Subcutaneous abdominal adipose tissue (tissue), 5 donors: ENCODE measurements at regions not wholly inside any gene's neighbourhood (a gene's known extent, or its start where the extent isn't known, plus 50 kb on each side); places are given as distances from the start of the nearest gene placed in this dataset.

Experiments
- H3K27ac ChIP-seq: one replicate; pipeline ENCODE4 v1.7.0; 2013; ENCODE audit warnings: low read depth, mild to moderate bottlenecking, inconsistent platforms, low read length, moderate library complexity
- H3K27me3 ChIP-seq, 5 donors: one replicate each; pipeline ENCODE4 v1.7.0; 2013; ENCODE audit warnings: low read length in 5 of 5, inconsistent platforms in 1 of 5; ENCODE audit not compliant: control insufficient read depth in 5 of 5, insufficient read depth in 4 of 5
- H3K36me3 ChIP-seq, 5 donors: one replicate each; pipeline ENCODE4 v1.7.0; 2013; ENCODE audit warnings: low read length in 5 of 5; ENCODE audit not compliant: control insufficient read depth in 5 of 5, insufficient read depth in 5 of 5
- H3K4me1 ChIP-seq, 5 donors: one replicate each; pipeline ENCODE4 v1.7.0; 2013; ENCODE audit warnings: low read length in 5 of 5, mild to moderate bottlenecking in 3 of 5, moderate library complexity in 1 of 5; ENCODE audit not compliant: control insufficient read depth in 5 of 5, insufficient read depth in 5 of 5
- H3K4me3 ChIP-seq, 5 donors: one replicate each; pipeline ENCODE4 v1.7.0; 2013; ENCODE audit warnings: low read length in 5 of 5, low read depth in 1 of 5
- H3K9ac ChIP-seq, 5 donors: one replicate each; pipeline ENCODE4 v1.7.0; 2013; ENCODE audit warnings: low read length in 5 of 5, mild to moderate bottlenecking in 4 of 5, moderate library complexity in 3 of 5
- H3K9me3 ChIP-seq, 5 donors: one replicate each; pipeline ENCODE4 v1.7.0; 2013; ENCODE audit warnings: low read length in 5 of 5; ENCODE audit not compliant: control insufficient read depth in 5 of 5
- donor health status: healthy.
- donor health status: healthy.
- donor health status: healthy.
- donor health status: healthy.
- donor health status: healthy.

DNA sequence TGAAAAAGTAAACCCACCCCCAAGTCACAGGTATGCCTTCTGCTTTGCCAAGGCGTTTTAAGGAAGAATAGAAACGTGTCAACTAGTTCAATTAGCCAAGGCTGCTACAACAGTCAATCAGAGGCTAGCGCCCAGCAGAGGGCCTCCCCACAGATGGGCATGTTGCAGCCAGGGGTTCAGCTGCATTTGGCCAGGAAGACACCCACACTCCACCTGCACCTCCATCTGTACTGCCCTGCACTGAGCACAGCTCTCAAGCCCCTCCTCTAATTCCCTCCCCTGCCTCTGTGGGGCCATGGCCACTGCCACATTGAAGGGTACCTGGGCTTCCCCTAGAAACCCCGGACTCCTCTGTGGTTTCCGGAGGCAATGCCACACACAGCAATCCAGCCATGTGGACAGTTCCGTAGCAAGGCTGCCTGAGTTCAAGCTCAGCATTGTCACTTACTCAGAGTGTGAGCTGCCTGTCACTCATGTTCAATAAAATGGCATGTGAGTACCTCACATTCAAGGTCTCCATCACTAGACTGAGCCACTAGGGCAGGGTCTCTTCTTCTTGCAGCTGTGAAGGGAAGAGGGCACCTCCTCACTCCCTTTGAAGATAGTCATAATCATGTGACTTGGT lies 248.4 kb downstream of the IRX2 start:
- Histone ChIP-seq H3K4me1 (no peaks in the 10 kb centered on the region), H3K9ac (no peak overlapping the region), H3K27ac (no peak overlapping the region), H3K4me3 (no peak overlapping the region), H3K27me3 (no peaks in the 10 kb centered on the region), H3K36me3 (no peaks in the 10 kb centered on the region), H3K9me3 (peaks cover 5 to 29% (median 20%) of the 10 kb centered on the region in 5 donors)

- H3K9ac ChIP-seq, result no peak overlapping the region
- no peaks in the 10 kb centered on the region for H3K4me1 ChIP-seq
- peaks cover 5 to 29% (median 20%) of the 10 kb centered on the region in 5 donors for H3K9me3 ChIP-seq
- H3K27me3 ChIP-seq, result no peaks in the 10 kb centered on the region
- no peak overlapping the region for H3K27ac ChIP-seq
- no peaks in the 10 kb centered on the region for H3K36me3 ChIP-seq
- H3K4me3 ChIP-seq, result no peak overlapping the region
Observed at GRCh38 chr5:2499917-2500316, 251.6 kb downstream of the IRX2 start.

DNA sequence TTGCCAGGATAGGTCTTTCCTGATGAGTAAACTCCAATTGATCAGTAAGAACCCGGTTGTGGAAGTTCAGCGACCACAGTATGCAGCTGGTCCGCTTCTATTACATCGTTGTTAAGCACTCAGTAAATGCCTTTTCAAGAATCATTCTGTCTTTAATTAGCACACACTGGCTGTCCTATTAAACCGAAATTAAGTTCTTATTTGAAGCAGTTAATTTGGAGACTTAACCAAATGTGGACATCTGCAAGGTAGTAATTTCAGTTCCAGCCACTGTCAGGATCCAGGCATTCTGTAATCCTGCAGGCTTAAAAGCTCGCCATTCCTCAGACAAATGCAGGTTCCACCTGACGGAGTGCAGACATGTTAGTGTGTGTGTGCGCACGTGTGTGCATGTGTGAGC lies 254.6 kb downstream of the IRX2 start:
- H3K27me3 ChIP-seq, result no peaks in the 10 kb centered on the region
- no peaks in the 10 kb centered on the region for H3K4me1 ChIP-seq
- H3K36me3 ChIP-seq, result no peaks in the 10 kb centered on the region
- H3K27ac ChIP-seq, result no peak overlapping the region
- H3K4me3 ChIP-seq, result no peak overlapping the region
- H3K9me3 ChIP-seq, result peaks cover 5 to 17% (median 12%) of the 10 kb centered on the region in 5 donors
- no peak overlapping the region for H3K9ac ChIP-seq

DNA sequence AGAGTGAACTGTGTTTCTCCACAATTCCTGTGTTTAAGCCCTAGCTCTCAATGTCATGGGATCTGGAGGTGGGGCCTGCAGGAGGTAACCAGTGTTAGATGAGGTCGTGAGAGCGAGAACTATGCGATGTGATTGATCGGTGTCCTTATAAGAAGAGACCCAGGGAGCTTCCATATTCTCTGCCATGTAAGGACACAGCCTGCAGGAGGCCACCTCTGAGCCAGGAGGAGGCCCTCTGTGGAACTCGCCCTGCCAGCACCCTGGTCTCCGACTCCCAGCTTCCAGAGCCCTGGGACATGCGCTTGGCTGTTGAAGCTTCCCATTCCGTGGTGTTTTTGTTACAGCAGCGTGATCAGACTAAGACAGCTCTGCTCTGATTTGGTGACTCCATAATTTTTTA lies 255.4 kb downstream of the IRX2 start:
- Histone ChIP-seq H3K4me1 (no peaks in the 10 kb centered on the region), H3K27ac (no peak overlapping the region), H3K4me3 (no peak overlapping the region), H3K9ac (no peak overlapping the region), H3K27me3 (no peaks in the 10 kb centered on the region), H3K36me3 (no peaks in the 10 kb centered on the region), H3K9me3 (peaks cover 5 to 17% (median 12%) of the 10 kb centered on the region in 5 donors)

DNA sequence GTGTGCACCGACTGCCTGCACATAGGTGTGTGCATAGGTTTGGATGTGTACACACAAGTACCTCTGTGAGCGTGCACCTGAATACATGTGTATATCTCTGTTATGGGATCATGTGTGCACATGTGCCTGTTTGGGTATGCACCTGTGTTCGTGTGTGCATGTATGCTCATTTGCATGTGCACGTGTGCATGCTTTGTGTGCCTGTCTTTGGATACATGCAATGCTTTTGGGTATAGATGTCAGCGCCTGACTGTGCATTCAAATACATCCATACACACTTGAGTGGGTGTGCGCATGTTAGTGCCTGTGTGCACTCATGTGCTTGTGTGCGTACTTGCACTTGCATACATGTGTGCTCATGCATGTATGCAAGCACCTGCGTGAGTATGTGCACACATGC lies 258.1 kb downstream of the IRX2 start:
- no peaks in the 10 kb centered on the region for H3K4me1 ChIP-seq
- peaks cover 0 to 3% (median 0%) of the 10 kb centered on the region in 5 donors for H3K9me3 ChIP-seq
- H3K36me3 ChIP-seq, result no peaks in the 10 kb centered on the region
- H3K27ac ChIP-seq, result no peak overlapping the region
- H3K27me3 ChIP-seq, result no peaks in the 10 kb centered on the region
- no peak overlapping the region for H3K9ac ChIP-seq
- H3K4me3 ChIP-seq, result no peak overlapping the region

DNA sequence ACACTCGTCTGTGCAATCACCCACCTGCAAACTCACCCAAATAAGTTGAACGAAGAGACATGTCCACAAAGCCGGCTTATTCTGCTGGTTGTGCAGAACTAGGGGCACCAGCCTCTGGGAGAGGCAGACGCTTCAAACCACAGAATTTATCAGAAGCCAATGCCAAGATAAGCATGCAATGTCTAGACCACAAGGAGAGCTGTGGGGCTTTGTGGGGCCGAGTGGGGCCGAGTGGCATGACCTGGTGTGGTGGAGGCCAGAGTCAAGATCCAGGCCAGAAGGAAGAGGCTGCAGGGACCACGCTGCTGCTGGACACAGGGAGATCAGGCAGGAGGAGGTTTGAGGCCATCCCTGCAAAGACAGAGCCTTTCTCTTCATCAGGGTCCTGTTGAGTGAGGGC lies 259.0 kb downstream of the IRX2 start:
- Histone ChIP-seq H3K36me3 (no peaks in the 10 kb centered on the region), H3K27ac (no peak overlapping the region), H3K9ac (no peak overlapping the region), H3K4me3 (no peak overlapping the region), H3K9me3 (peaks cover 0 to 3% (median under 1%) of the 10 kb centered on the region in 5 donors), H3K27me3 (no peaks in the 10 kb centered on the region), H3K4me1 (no peaks in the 10 kb centered on the region)

DNA sequence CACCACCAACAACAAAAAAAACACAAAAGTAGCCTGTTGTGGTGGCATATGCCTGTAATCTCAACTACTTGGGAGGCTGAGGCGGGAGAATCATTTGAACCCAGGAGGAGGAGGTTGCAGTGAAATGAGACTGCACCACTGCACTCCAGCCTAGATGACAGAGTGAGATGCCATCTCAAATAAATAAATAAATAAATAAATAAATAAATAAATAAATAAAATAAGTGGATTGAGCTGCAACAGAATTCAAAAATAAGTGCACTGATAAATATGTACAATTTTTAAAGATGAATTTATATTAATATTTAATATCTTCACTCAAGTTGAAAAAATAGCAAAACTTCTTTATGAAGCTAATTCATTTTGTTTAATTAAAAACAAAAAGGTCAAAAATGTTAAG lies 259.6 kb downstream of the IRX2 start:
- H3K9ac ChIP-seq, result no peak overlapping the region
- no peaks in the 10 kb centered on the region for H3K27me3 ChIP-seq
- peaks cover 0 to 7% (median 3%) of the 10 kb centered on the region in 5 donors for H3K9me3 ChIP-seq
- no peaks in the 10 kb centered on the region for H3K4me1 ChIP-seq
- no peak overlapping the region for H3K4me3 ChIP-seq
- no peaks in the 10 kb centered on the region for H3K36me3 ChIP-seq
- no peak overlapping the region for H3K27ac ChIP-seq

DNA sequence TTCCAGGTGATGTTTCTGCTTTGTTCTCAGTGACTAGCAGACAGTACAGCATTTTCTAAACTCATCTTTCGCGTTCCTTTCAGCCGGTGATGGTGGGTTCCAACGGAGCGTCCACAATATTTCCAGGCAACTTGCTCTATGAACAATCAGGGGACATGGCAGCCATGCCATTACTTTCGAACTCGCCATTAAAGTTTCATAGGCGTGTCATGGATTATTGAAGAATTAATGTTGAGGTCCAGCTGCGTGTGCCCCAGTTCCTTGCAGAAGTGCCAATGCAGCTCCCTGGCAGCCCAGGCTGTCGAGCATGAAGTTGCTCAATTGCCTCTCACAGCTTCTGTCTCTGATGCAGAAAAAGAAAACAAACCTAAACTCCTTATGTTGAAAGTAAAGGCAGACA lies 262.2 kb downstream of the IRX2 start:
- Histone ChIP-seq H3K36me3 (no peaks in the 10 kb centered on the region), H3K4me3 (no peak overlapping the region), H3K4me1 (no peaks in the 10 kb centered on the region), H3K27ac (no peak overlapping the region), H3K9ac (no peak overlapping the region), H3K27me3 (no peaks in the 10 kb centered on the region), H3K9me3 (peaks cover 0 to 7% (median 3%) of the 10 kb centered on the region in 5 donors)

DNA sequence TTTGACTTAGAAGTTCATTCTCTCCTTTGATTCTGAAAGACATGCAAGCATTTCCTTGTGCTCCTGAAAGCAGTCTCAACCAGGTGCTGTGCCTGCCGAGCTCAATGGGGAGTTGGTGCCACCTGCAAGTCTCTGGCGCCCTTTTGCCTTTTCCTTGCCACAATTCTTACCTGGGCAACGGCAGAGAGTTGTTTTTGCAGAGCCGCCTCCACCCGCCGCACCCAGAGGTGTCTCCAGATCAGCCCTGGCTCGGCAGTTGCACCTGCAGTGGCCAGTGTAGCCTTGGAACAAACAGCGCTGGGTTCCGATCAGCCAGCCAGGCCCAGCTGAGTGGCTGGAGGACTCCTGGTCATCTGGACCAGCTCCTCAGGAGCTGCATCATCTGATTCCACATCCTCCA lies 262.9 kb downstream of the IRX2 start:
- Histone ChIP-seq H3K4me3 (no peak overlapping the region), H3K27ac (no peak overlapping the region), H3K27me3 (no peaks in the 10 kb centered on the region), H3K9ac (no peak overlapping the region), H3K4me1 (no peaks in the 10 kb centered on the region), H3K36me3 (no peaks in the 10 kb centered on the region), H3K9me3 (peaks cover 0 to 9% (median 3%) of the 10 kb centered on the region in 5 donors)

- H3K9me3 ChIP-seq, result peaks cover 0 to 17% (median 3%) of the 10 kb centered on the region in 5 donors
- no peaks in the 10 kb centered on the region for H3K36me3 ChIP-seq
- H3K4me3 ChIP-seq, result no peak overlapping the region
- no peak overlapping the region for H3K27ac ChIP-seq
- H3K9ac ChIP-seq, result no peak overlapping the region
- H3K4me1 ChIP-seq, result no peaks in the 10 kb centered on the region
- no peaks in the 10 kb centered on the region for H3K27me3 ChIP-seq
Observed at GRCh38 chr5:2487152-2487763, 264.2 kb downstream of the IRX2 start.
